HG03432 (cell line): ENCODE measurements at regions not wholly inside any gene's neighbourhood (a gene's known extent, or its start where the extent isn't known, plus 50 kb on each side); places are given as distances from the start of the nearest gene placed in this dataset.
A peak's percentile ranks its signal among the peaks of the same experiment; 100 is the strongest.

Experiments
- ATAC-seq: cut with Tn5 transposase; IDR thresholded peaks from one replicate; pipeline ENCODE4 v1.9.1; 2021; ENCODE audit warnings: mild to moderate bottlenecking, moderate library complexity; ENCODE audit not compliant: unreplicated experiment

DNA sequence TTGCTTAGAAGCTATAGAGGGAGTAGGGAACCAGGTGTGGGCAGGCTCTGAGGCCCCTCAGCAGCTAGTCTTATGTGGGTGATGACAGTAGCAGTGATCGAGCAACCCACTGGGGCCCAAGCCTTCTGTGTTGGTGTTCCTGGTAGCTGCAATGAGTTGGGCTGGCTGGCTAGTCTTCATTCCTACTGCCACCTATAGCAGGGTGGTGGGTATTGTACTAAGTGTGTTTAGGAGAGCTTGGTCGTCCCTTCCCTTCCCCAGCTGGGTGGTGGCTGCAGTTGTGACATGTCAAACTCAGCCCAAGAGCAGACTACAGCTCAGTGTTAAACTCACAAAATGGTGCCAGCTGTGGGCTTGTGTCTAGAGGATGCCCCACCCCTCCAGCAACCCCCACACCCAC, 486.1 kb upstream of the UBE2E3 start:
- ATAC-seq: no peak

DNA sequence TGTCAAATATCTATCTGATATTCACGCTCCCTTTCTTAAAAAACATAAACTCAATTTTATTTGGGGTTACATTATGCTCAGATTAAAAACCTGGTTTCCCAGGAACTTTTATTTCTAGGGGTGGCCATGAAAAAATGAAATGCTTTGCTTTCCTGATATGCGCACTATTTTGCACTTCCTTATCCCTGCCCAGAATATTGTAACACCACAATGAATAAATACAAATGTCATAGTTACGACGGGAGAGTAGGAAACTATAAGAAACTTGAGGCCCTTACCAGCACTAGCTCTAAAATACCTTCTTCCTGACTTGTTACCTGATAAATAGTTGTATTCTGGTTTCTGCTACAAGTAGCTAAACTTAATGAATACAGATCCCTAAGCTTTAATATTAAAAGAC, 475.6 kb upstream of the CWC22 start:
- ATAC-seq: no peak

DNA sequence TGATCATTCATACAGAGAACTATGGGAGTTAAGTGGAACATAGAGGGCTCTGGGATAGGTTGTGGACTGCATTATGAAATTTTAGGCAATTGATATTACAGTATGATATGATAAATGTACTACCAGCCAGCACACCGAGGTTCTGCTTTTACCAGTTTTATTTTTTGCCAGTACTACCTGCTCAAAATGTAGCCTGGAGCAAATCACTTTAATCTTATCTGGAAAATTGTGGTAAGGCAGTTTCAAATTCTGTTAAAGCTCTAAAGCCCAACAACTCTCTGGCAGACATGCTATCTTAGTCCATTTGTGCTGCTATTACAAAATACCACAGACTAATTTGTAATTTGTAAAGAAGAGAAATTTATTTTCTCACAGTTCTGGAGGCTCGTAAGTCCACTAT, 474.9 kb upstream of the CWC22 start:
- ATAC-seq: no peak

DNA sequence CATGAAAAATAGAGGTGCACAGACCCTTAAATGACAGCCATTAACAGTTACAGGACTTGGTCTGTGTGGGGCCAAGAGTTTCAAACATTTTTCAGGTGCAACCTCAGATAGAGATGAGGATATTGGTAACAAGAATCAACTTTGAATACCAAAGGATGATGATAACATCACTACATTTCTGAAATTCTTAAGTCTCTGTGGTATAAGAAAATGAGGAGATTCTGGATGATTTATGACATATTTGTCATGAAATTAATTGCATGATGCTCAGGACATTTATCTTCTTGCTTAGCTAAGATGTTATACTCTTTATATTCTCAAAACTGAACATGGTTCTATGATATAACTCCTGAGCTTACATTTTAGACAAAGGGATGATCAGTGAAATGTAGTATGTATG, 471.8 kb upstream of the CWC22 start:
- no peak for ATAC-seq

DNA sequence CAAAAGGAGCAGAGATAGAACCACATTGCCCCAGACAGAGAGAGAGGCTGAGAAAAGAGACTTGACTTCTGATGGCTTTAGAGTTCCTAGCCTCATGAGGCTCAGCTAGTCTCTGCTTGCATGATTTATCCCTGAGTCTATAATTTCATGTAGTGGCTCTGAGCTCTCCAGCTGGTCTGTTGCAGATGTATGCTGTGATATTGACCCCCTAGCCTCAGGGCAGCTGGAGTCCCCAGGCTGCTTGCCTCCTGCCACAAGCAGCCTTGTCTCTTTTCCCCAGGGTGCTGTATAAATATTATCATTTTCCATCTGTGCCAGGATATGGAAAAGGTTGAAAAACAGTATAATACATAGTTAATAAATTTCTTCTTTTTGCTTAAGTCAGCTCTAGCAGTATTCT, 467.6 kb upstream of the CWC22 start:
- ATAC-seq: no peak

DNA sequence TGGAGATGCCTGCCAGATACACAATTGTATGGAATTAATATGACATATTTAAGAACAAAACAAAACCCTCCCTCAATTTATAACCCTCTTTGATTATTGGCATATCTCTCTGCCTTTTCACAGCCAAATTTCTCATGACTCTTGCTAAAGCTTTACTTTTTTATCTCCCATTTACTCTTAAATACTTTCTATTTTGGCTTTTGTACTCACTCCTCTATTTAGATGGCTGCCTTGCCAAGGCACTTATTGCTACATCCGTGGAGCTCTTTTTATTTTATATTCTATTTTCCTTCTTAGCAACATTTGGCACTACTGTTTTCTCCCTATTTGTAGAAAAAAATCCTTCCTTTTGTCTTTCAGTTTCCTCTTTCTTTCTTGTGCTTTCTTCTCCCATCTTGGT, 466.4 kb upstream of the CWC22 start:
- no peak for ATAC-seq

DNA sequence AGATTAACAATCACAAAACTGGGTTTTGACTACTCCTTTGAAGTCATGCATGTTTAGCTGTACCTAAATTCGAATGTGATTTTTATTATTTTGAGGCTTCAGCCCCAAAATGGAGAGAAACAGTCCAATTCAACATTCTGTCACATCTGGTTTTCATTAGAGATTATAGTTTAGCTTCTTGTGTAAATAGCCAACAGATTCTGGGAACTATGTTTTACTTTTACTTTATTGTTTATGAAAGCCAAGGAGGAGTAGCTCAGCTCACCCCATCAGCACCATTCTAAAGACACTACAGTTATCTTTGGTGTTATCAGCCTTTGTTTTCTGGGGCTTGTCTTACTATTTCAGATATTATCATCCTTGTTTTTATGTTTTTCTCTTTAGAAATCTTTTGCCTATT, 465.0 kb upstream of the CWC22 start:
- ATAC-seq: no peak

DNA sequence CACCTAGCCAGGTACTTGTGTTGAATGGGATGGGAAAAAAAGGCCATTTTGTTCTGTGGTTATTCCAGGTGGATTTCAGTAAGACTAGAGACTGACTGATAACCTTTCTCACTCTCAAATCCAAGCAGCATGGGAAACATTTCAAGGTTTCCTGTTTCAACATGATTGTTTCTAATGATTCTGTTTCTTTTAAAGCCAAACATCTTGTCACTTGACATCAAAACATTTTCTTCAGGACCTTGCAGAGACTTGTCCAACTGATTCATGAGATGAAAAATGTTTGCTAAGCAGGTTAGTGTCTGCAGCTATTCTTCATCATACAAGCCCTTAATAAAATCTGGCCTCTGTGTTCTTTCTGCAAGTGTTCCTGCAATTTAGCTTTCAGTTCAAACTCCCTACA, 456.5 kb upstream of the CWC22 start:
- no peak for ATAC-seq

DNA sequence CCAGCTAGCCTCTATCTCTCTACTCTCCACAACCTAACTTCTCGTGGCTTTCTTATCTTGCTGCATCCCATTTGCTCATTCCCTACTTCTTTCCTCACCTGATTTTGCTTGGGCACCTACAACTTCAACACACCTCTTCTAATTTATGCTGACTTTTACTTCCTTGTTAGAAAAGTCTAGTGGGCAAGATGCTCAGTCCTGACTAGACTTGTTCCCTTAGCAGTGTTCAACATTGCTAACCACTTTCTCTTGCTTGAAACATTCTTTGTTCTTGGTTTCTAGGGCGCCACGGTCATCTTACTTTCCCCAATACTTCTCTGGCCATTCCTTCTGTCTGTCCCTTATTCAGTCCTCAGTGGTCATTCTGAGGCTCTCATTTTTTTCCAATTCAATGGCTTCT, 454.7 kb upstream of the CWC22 start:
- no peak for ATAC-seq

DNA sequence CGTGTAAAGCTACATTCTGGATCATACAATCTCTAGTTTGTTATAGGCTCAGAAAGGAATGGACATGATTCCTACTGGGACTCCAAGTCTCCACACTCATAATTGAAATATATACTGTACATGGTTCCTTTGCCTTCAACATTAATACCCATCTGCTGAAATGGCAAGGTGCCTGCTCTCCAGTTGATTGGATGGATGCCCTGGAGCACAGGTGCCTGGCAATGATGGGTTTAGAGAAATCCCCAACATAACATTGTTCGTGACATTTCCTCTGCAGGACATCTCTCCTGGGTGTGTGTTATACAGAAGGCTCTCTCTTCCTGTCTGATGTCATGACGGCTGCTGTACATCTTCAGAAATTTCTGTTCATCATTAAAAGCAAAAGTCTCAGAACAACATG, 449.7 kb upstream of the CWC22 start:
- no peak for ATAC-seq

DNA sequence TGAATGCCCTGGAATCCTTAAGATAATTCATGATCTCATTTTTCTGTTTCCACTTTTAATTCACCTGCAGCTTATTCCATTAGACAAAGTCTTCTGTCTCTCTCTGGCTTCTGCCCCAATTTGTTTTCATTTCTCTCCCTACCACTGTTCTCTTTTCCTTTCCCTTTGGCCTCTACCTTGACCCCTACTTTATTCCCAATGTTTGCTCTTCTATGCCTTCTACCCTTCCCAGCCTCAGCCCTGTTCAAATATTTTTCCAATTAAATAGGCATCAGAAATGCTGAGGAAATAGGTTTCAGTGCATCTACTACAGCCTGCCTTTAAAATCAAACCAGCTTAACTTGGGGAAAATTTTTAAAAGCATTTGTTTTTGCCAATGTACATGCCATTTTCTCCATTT, 443.7 kb upstream of the CWC22 start:
- ATAC-seq: no peak

DNA sequence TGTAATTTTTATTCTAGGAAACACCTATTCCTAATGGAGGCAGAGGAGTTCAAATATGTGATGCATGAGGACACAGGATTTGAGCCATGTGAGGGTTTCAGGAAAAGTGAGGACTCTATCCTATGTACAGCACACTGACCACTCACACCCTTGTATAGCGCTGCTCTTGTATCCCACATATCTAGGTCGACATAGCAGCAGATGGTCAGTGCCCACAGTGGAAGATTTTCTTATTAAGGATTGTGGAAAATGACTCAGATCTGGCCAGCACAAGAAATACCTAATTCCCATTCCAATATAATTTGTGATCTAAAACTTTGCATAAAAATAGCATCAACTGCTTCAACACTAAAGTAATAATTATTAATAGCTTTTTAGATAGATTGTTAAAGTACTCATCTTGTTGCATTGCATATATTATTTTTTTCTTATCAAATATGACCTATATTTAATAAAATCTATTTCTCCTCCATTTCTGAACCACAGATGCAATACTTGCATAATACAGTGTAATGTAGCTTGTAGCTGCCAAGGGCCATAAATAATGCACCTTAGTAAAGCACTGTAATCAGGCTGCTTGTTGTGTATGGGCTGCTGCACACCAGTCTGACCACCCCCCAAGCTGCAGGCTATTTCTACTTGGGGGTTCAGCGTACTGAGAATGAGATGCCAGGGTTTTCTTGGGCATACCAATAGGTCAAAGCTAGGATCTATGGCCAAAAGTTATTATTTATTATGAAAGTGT, 442.2 kb upstream of the CWC22 start:
- ATAC-seq: no peak

DNA sequence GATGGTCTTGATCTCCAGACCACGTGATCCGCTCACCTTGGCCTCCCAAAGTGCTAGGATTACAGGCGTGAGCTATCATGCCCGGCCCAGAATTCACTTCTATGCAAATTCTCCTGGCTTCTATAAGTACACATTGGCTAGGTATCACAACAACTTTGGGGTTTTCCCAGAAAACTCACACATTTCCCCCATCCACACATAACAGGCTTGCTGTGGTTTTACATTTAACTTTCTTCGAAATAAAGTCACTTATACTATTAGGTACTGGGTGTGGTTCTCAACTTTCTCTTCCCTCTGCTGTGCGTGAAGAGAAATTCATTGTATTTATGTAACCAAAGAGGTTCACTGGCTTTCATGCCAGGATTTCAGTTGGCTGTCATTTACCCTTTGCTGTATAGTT, 439.4 kb upstream of the CWC22 start:
- no peak for ATAC-seq

DNA sequence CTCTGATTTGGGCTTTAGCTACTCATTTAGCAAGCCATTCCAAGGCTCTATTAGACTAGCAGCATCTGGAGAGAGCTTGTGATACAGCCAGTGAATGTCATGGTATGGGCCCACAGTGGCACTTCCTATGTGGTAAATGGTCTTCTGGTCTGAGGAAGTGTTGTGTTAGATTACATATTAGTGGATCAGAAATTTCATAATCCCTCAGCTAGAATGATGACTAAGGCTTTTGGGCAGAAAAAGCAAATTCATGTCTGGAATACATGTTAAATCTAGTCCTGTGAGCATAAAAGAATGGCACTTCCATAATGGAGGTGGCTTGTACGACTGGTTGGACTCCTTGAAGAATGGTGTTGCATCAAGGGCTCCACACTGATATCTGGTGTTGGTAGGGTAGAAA, 436.8 kb upstream of the CWC22 start:
- ATAC-seq: no peak

DNA sequence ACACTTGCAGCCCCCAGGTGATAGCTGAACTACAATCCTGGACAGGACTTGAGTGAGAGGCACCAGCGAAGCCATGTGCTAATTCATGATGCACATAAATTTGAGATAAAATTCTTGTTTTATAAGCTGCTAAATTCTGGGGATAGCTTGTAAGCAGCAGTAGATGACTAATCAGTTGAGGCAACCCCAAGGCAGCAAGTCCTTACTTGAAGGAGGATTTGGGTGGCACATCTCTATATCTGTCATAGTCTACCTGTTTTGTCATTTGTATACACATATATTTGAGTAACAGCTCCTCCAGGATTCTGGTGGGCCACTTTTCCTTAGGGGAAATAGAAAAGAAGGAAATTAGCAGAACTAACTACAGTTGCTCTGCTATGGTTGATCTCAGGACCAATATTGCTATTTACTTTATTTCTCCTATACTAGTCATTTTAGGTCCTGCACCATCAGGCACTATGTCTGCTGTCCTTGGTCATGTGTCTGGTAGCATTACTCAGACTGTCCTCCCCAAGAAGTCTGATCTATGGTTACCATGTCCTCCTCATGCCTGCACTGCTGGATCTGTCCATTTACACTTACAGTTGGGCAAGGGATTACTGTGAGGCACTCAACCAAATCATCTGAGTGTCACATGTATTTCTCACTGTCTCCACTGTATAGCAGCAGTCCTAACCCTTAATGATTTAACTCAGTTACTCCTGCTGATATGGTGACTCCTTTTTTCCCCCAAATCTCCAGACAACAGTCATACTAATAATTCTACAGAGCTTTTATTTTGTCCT, 436.0 kb upstream of the CWC22 start:
- no peak for ATAC-seq

DNA sequence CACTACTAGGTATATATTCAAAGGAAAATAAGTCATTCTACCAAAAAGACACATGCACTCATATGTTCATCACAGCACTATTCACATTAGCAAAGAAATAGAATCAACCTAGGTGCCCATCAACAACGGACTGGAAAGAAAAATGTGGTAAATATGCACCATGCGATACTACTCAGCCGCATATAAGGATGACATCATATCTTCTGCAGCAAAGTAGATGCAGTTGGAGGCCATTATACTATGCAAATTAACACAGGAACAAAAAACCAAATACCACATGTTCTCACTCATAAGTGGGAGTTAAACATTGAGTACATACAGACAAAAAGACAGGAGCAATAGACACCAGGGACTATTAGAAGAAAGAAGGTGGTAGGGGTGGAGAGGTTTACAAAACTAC, 412.1 kb upstream of the CWC22 start:
- ATAC-seq: no peak

DNA sequence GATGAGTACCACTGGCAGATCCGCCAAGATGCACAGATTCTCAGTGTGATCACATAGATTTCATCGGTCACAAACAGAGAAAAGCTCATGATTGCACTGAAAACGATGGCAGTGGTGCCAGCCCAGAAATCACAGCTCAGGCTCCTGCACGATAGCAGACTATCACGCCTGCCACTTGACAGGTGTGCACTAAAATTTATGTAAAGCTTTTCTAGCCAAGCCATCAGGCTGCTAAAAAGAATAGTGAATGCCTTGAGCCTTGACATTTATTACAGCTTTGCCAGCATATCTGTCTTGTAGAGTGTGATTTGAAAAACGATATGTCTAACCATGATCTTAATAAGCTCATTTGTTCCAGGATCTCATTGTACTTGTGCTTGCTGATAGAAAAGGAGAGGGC, 409.5 kb upstream of the CWC22 start:
- no peak for ATAC-seq

DNA sequence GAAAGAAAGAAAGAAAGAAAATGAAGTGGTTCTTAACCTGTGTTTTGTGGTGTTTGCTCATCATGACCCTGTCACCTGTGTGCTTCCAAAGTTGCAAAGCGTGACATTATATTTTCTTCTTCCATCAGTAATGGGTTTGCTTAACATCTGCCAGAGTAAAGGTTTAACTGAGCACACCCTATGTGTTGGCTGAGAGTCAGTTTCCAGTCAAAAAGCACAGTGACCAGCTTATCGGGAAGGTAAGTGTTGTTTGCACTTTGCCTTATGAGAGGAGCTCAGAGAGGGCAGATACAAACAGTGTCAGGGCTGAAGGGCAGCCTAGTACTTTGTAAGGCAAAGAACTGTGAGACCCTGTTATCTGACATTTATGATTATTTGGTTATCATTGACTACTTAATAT, 406.2 kb upstream of the CWC22 start:
- ATAC-seq: no peak

DNA sequence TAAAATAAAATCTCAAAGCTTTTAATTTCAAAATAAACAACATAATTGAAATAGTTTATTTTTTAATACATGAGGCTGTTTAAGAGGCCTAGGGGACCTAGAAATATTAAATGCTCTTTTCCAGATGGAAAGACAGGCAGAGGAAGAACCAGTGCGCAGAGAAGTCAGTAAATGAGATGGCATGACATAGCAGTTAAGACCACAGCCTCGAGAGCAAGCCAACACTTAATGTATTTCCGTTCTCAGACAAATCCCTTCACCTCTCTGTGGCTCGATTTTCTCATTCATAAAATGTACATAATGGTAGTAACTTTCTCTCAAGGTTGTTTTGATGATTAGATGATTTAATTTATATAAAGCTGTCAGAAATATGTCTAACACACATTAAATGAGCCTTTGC, 405.1 kb upstream of the CWC22 start:
- ATAC-seq: peak; percentile 46

DNA sequence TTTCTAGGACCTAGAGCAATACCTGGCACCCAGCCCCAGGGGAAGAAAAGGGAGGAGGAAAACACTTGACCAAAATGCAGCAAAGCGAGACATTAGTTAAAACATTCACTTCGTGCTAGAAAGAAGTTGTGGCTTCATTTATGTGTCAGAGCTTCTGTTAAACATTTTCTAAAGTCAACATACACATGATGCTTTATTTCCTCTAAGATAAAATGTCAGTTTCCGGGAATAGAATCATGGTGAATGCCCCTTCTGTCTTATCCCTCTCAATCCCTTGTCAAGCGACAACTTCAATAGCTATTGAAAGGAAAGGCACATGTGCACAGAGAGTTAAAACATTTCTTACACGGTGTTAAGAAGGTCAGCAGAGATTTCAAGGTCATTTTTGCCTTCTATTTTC, 404.6 kb upstream of the CWC22 start:
- ATAC-seq: peak; percentile 50

DNA sequence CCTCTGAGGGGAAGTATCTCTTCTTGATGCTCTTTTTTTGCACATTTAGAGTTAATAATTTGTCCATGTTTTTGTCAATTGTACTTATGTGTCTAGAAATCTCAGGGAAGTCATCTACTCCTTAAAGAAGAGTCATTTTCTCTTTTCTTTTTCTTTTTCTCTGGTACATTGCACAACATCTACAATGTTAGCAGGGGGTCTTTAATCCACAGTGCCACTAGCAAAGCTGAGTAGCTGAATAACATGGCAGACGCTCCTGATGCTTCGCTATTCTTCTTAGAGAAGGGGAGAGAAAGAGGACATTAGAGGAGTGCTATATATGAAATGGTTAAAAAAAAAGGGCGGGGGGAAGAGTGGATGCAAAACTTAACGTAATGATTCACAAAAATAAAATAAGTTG, 399.6 kb upstream of the CWC22 start:
- no peak for ATAC-seq

DNA sequence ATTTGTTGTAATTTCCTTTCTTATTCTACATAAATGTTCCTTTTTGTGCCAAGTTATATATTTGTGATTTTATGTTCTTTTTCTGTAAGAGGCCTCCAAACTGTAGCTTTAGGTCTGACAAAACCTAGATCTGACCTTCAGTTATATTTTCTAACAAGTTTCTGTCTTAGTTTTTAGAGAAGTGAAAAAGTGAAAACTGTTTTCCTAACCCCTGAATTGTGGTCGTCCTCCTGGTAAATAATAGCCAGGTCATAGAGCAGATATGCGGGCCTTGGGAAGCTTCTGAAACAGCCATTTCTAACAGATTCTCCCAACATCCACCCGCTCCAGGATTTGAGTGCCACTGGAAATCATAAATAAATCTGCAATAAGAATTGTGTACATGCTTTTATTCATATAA, 398.4 kb upstream of the CWC22 start:
- peak; percentile 45 for ATAC-seq

DNA sequence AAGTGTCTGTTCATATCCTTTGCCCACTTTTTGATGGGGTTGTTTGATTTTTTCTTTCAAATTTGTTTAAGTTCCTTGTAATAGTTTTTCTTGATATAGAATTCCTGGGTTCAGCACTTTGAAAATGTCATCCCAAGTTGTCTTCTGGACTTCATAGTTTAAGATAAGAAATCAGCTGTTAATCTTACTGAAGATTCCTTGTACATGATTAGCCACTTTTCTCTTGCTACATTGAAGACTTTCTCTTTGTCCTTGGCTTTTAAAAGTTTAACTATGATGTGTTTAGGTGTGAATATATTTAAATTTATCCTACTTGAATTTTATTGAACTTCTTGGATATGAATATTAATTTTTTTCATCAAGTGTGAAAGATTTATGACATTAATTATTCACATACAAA, 387.2 kb upstream of the CWC22 start:
- no peak for ATAC-seq
